HuH-7.5 (cell line): ENCODE measurements at regions not wholly inside any gene's neighbourhood (a gene's known extent, or its start where the extent isn't known, plus 50 kb on each side); places are given as distances from the start of the nearest gene placed in this dataset.
"Not testable (repeated sequence)": the region's sequence is repeated elsewhere in the genome, so short reads cannot be mapped to it uniquely, and the experiment has no call there.

Experiments used
- DNase-seq: peaks from one replicate; pipeline ENCODE4 v3.0.0; 2011; ENCODE audit warnings: low spot score

DNA sequence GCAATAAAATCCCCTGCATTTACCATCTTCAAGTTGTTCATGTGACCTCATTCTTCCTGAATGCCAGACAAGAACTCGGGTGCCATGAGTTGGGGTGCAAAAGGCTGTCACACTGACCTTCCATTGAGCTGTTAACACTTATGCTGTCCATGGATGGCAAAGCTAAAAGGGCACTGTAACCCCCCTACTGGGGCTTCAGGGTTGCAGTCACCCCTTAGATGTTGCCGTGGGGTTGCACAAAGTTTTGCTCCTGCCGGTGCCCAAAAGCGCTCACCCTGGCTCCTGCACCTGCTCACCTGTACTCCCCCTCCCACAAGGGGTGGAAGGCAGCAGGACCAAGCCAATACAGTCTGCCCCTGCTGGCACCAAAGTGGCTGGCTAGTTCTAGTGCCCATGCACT is 208.2 kb downstream of the RHOU start:
- DNase-seq: no peak

GRCh38 chr1:228944296-228944695 is 209.0 kb downstream of the RHOU start:
- DNase-seq: no peak

GRCh38 chr1:228944935-228945371 is 209.7 kb downstream of the RHOU start:
- DNase-seq: no peak

- no peak for DNase-seq
These were observed 210.6 kb downstream of the RHOU start for GRCh38 chr1:228945885-228946284.

DNA sequence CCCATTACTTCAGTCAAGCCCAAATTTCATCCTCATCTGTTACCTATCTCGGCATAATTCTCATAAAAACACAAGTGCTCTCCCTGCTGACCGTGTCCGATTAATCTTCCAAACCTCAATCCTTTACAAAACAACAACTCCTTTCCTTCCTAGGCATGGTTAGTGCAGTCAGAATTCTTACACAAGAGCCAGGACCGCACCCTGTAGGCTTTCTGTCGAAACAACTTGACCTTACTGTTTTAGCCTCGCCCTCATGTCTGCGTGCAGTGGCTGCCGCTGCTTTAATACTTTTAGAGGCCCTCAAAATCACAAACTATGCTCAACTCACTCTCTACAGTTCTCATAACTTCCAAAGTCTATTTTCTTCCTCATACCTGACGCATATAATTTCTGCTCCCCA is 214.3 kb downstream of the RHOU start:
- not testable (repeated sequence) for DNase-seq

DNA sequence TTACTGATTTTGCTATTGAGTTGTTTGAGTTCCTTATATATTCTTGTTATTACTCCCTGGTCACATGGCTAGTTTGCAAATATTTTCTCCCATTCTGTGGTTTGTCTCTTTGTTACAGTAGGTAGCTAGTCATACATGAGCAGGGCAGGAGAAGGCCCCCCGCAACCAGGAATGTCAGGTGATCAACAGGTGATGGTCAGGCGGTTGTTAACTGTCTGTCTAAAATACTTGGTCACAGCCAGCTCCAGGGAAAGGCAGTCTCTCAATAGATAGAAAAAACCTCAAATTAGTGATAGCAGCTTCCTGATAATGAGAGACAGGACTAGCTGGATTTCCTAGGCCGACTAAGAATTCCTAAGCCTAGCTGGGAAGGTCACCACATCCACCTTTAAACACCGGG is 217.9 kb downstream of the RHOU start:
- no peak for DNase-seq

DNA sequence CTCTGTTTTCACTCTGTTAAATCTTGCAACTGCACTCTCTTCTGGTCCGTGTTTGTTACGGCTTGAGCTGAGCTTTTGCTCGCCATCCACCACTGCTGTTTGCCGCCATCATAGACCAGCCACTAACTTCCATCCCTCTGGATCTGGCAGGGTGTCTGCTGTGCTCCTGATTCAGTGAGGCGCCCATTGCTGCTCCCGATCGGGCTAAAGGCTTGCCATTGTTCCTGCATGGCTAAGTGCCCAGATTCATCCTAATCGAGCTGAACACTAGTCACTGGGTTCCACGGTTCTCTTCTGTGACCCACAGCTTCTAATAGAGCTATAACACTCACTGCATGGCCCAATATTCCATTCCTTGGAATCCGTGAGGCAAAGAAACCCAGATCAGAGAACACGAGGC is 218.5 kb downstream of the RHOU start:
- DNase-seq: not testable (repeated sequence)

- no peak for DNase-seq
These were observed 220.4 kb downstream of the RHOU start for GRCh38 chr1:228955691-228956090.

DNA sequence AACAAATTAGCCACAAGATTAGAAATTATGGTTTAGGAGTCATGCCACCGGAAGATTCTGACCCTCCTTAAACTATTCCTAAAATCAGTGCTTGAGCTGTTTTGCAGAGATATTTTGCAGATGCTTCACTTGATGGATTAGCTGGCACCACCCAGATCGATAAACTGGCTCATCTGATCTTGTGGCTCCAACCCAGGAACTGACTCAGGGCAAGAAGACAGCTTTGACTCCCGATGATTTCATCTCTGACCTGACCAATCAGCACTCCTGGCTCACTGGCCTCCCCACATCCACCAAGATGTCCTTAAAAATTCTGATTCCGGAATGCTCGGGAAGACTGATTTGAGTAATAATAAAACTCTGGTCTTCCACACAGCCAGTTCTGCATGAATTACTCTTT is 221.6 kb downstream of the RHOU start:
- DNase-seq: no peak

- DNase-seq: no peak
These were observed 222.3 kb downstream of the RHOU start for GRCh38 chr1:228957535-228957934.

- DNase-seq: no peak
These were observed 222.8 kb downstream of the RHOU start for GRCh38 chr1:228958121-228958520.

GRCh38 chr1:228958741-228959140 is 223.5 kb downstream of the RHOU start:
- no peak for DNase-seq

- DNase-seq: no peak
These were observed 225.4 kb downstream of the RHOU start for GRCh38 chr1:228960705-228961104.

DNA sequence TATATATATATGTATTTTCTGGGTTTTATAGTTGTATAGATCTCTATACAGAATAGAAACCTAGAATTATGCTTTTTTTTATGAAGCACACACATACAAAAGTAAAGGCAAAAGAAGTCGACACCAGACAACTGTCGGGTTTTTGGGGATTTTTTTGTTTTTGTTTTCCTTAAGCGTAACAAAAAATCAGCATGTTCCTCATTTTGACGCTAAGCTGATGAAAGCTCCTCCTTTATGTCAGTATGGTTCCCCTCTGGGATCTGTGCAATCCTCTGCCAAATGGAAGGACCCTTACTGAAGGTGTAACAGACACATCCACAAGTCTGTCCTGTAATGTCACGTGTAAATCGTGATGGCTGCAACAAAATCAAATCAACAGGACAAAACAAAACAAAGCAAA is 226.2 kb downstream of the RHOU start:
- no peak for DNase-seq

DNA sequence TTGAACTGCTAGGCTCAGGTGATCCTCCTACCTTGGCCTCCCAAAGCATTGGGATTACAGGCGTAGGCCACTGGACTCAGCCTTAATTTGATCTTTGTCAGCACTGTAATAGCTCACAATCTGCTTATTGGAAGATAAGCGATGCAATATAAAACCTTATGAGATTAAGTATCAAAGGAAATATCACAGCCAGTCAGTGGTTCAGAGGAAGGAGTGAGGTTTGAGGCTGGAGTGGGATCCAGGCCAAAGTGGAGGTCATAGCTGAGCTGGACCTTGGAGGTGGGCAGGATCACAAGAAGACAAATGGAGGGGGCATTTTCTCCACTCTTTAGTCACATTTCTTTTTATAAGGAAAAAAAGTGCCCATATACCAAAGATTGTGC is 228.5 kb downstream of the RHOU start:
- no peak for DNase-seq

DNA sequence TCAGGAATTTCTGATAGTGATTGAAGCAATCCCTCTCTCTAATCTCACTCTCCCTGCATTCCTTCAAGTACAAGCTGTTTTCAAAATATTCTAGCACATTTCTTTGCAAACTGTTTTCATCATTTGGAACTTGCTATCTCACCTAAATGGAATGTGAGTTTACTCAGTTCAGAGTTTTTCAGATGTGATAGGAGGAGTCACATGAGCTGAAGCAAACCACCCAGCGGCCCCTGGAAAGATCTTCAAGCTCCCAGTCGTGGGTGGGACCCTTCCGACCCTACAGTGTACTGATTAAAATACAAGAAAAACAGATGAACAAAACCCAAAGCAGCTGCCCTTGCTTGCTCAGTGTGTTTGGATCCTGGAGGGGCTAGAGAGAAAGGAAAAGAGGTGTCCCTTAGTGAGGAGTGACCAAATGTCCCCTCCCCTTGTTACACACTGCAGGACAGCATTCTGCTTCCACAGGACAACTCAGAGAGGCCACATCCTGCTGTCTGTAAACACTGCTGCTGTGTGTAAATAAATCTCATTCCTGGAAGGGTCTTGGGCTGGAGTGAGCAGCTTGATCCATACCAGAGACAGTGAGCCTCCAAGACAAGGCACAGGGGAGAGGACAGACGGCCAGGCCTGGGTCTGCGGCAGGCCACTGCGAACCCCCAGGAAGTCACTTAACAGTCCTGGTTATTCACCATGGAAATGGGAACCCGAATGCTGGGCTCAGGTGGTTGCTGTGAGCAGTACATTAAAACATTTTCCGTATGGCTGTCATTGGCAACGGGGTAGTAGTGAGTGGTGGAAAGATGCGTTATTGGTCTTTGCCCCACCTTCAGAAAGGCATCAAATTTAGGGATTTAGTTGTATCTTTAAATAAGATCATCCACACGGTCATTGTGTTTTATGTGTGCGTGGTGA is 229.2 kb downstream of the RHOU start:
- peak; percentile 37 for DNase-seq

GRCh38 chr1:228968891-228969606 is 233.8 kb downstream of the RHOU start:
- DNase-seq: no peak

GRCh38 chr1:228969953-228970800 is 234.9 kb downstream of the RHOU start:
- no peak for DNase-seq

- no peak for DNase-seq
These were observed 237.3 kb downstream of the RHOU start for GRCh38 chr1:228972576-228972975.

- no peak for DNase-seq
These were observed 239.0 kb downstream of the RHOU start for GRCh38 chr1:228974273-228974672.

DNA sequence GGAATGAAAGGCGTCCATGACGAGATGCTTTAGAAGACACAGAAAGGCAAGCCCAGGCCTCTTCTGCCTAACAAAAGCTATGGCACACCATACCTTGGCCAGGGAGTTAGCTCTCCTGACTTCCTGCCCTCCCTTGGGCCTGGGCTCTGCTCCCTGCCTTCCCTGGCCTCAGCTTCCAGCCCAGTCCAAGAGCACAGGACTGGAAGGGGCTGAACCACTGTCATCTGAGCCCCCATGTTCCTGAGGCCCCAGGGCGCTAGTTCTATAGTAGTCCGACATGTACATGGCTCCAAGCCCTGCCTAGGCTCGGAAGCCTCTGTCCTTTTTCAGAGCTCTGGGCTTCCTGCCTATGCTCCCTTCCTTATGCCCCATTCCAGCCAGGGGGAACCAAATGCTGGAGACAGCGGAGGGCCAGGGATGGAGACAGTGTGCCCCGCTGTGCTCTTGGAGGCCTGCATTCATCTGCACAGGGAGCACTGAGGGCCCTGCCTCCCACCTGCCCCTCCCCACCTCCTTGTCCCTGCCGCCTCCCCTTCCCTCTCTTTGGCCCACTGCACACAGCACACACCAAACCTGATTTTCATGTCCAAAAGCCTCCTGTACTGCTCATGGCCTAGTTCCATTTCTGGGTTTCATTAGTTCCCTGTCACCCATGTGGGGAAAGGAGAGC is 240.1 kb downstream of the RHOU start:
- no peak for DNase-seq

- no peak for DNase-seq
These were observed 241.0 kb downstream of the RHOU start for GRCh38 chr1:228976316-228976715.
